MM.1S (cell line): ENCODE measurements at regions not wholly inside any gene's neighbourhood (a gene's known extent, or its start where the extent isn't known, plus 50 kb on each side); places are given as distances from the start of the nearest gene placed in this dataset.

ENCODE experiments used
- CTCF ChIP-seq: fragments of 300-600 bp; sonication (generic); IDR thresholded peaks from 2 replicates; pipeline ENCODE4 v1.5.1; 2016; ENCODE audit warnings: antibody characterized with exemption, low read length, mixed read lengths
- EZH2phosphoT487 ChIP-seq: fragments of 300-600 bp; sonication (generic); IDR thresholded peaks from 2 replicates; pipeline ENCODE4 v1.6.1; 2018; ENCODE audit warnings: antibody characterized with exemption, low read length

- TF ChIP-seq CTCF (no peak), EZH2phosphoT487 (no peak)
Measured at GRCh38 chr10:2335626-2336025, 598.3 kb upstream of the ADARB2 start.
